Activated T-helper 1 cell treated with anti-CD3 and anti-CD28 coated beads, Interleukin-12 subunit alpha, Interleukin-12 subunit beta, Interleukin-2, Interleukin-4 antibody, amounts not matched to agents 30 ng/mL and 10 ng/mL and 1 ng/mL, durations not matched to agents 14 hours and 24 hours and 36 hours (primary cell): ENCODE measurements at regions not wholly inside any gene's neighbourhood (a gene's known extent, or its start where the extent isn't known, plus 50 kb on each side); places are given as distances from the start of the nearest gene placed in this dataset.

Experiments
- DNase-seq: peaks from one replicate; pipeline ENCODE4 v3.0.0; 2021; ENCODE audit warnings: low spot score
- H3K27ac Mint-ChIP-seq: one replicate; pipeline ENCODE4 v1.8.0; 2021; ENCODE audit warnings: mild to moderate bottlenecking, mixed read lengths
- H3K27me3 Mint-ChIP-seq: one replicate; pipeline ENCODE4 v1.8.0; 2022; ENCODE audit warnings: mild to moderate bottlenecking, moderate library complexity, mixed read lengths; ENCODE audit not compliant: insufficient read depth
- H3K36me3 Mint-ChIP-seq: one replicate; pipeline ENCODE4 v1.8.0; 2021; ENCODE audit warnings: low read depth, mixed read lengths
- H3K4me1 Mint-ChIP-seq: one replicate; pipeline ENCODE4 v1.8.0; 2021; ENCODE audit warnings: low read depth, mixed read lengths
- H3K4me3 Mint-ChIP-seq: one replicate; pipeline ENCODE4 v1.8.0; 2021; ENCODE audit warnings: mild to moderate bottlenecking, moderate library complexity, mixed read lengths
- H3K9me3 Mint-ChIP-seq: one replicate; pipeline ENCODE4 v1.8.0; 2021; ENCODE audit warnings: mixed read lengths
- intact Hi-C: fragments of 100-400 bp; cut with micrococcal nuclease; formaldehyde crosslinking; loops from one replicate; pipeline ENCODE4 v1.15.1; 2024

DNA sequence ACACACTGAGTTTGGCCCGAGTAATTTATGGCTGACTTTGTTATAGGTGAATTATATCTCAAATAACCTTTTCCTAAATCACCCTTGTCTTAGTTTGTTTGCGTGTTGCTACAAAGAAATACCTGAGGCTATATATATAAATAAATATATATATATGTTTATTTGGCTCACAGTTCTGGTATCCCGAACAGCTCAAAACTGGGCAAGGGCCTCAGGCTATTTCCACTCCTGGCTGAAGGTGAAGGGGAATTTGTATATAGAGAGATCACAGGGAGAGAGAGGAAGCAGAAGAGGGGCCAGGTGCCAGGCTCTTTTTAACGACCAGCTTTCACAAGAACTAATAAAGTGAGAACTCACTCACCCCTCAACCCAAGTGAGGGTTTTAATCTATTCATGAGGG lies 159.9 kb upstream of the STARD13 start:
- Mint-ChIP-seq H3K27ac (no peak overlapping the region), H3K36me3 (no peaks in the 10 kb centered on the region), H3K9me3 (no peaks in the 10 kb centered on the region), H3K4me1 (no peaks in the 10 kb centered on the region), H3K27me3 (peaks cover 3% of the 10 kb centered on the region), H3K4me3 (no peak overlapping the region)
- no peak for DNase-seq
- intact Hi-C loops: no loop called here

GRCh38 chr13:33446821-33447725 lies 161.5 kb upstream of the STARD13 start:
- Mint-ChIP-seq H3K9me3 (no peaks in the 10 kb centered on the region), H3K4me1 (no peaks in the 10 kb centered on the region), H3K27ac (no peak overlapping the region), H3K27me3 (peaks cover 5% of the 10 kb centered on the region), H3K4me3 (no peak overlapping the region), H3K36me3 (no peaks in the 10 kb centered on the region)
- DNase-seq: no peak
- intact Hi-C loops: no loop called here

- H3K36me3 Mint-ChIP-seq: no peaks in the 10 kb centered on the region
- H3K27ac Mint-ChIP-seq: no peak overlapping the region
- H3K27me3 Mint-ChIP-seq: peaks cover 5% of the 10 kb centered on the region
- no peak overlapping the region for H3K4me3 Mint-ChIP-seq
- intact Hi-C loops: no loop called here
- DNase-seq: no peak
- H3K4me1 Mint-ChIP-seq: no peaks in the 10 kb centered on the region
- H3K9me3 Mint-ChIP-seq: no peaks in the 10 kb centered on the region
Measured at GRCh38 chr13:33448889-33449288, 163.3 kb upstream of the STARD13 start.

DNA sequence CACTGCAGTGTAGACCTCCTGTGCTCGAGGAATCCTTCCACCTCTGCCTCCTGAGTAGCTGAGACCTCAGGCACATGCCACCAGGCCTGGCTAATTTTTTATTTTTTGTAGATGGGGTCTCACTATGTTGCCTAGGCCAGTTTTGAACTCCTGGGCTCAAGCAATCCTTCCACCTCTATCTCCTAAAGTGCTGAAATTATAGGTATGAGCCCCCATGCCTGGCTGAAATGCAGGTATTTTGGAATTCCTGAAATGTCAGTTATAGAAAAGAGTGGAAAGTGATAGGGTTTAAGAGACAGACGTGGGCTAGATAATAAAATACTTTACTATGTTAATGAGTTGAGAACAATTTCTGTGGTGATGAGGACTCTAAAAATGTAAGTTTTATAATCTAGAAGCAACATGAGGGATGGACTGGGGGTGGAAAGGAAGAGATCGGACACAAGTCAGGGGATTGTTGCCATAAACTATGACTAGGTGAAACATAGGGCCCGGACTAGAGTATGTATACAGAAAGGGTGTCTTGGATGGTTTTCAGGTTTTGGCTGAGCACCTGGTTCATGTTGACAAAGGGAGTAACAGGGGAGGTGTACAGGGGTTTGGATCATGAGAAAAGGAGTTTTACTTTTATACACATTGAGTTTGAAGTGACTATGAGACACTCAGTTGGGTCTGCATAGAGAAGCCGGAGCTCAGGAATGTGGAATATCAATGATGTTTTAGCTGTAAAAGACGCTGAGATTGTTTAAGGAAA lies 165.6 kb upstream of the STARD13 start:
- intact Hi-C loops: no loop called here
- no peak overlapping the region for H3K4me3 Mint-ChIP-seq
- no peaks in the 10 kb centered on the region for H3K4me1 Mint-ChIP-seq
- H3K36me3 Mint-ChIP-seq: no peaks in the 10 kb centered on the region
- no peak overlapping the region for H3K27ac Mint-ChIP-seq
- peaks cover 4% of the 10 kb centered on the region for H3K27me3 Mint-ChIP-seq
- no peak for DNase-seq
- H3K9me3 Mint-ChIP-seq: no peaks in the 10 kb centered on the region

DNA sequence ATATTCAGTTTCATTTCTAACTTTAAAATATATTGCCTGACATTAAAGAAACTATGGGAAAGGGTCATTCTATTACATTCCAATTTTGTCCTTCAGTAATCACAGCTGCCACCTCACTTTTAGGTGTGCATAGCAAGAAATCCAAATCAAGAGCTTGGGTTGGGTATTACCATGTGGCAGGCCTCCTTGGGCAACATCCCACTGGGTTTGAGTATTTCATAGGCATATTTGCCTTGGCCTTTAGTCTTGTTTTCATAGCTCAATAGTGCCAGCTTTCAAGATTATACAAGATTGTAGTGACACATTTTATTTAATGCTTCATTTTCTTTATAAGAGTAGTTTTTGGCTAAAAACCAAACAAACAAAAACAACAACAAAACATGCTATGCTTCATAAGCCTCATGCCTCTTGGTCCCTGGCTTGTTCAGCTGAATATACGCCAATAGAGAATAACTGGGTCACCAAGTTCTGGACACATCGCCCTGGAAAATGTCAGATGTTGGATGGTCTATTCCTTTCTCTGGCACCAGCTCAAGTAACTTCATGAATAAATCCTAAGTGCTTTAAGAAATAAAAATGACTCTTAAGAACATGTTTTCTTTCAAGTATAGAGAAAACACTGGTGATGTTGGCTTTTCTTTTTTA lies 167.4 kb upstream of the STARD13 start:
- no peaks in the 10 kb centered on the region for H3K4me1 Mint-ChIP-seq
- no peak for DNase-seq
- H3K27me3 Mint-ChIP-seq: peaks cover 8% of the 10 kb centered on the region
- intact Hi-C loops: no loop called here
- H3K36me3 Mint-ChIP-seq: no peaks in the 10 kb centered on the region
- no peak overlapping the region for H3K4me3 Mint-ChIP-seq
- no peaks in the 10 kb centered on the region for H3K9me3 Mint-ChIP-seq
- no peak overlapping the region for H3K27ac Mint-ChIP-seq

DNA sequence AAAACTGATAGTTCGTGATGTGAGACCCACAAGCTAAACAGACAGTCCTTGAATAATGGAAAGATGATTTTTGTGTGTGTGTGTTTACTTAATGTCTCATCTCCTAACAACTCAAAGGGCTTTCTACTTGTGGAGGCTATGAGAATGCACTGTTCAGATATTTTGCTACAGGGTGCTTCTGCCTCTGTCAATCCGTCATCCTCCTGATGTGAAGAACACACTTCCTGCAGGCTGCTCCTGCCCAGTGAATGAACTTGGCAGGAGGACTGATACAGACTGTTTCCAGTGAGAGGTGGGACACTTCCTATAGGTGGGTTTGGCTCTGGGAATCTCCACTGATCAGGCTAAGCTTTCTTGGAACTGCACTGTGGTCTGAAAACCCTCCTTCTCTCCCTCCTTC lies 168.4 kb upstream of the STARD13 start:
- no peak for DNase-seq
- no peaks in the 10 kb centered on the region for H3K4me1 Mint-ChIP-seq
- H3K27me3 Mint-ChIP-seq: peaks cover 8% of the 10 kb centered on the region
- no peak overlapping the region for H3K27ac Mint-ChIP-seq
- H3K4me3 Mint-ChIP-seq: no peak overlapping the region
- intact Hi-C loops: no loop called here
- no peaks in the 10 kb centered on the region for H3K9me3 Mint-ChIP-seq
- H3K36me3 Mint-ChIP-seq: no peaks in the 10 kb centered on the region

GRCh38 chr13:33454844-33455705 lies 169.5 kb upstream of the STARD13 start:
- Mint-ChIP-seq H3K36me3 (no peaks in the 10 kb centered on the region), H3K27ac (no peak overlapping the region), H3K4me3 (no peak overlapping the region), H3K9me3 (no peaks in the 10 kb centered on the region), H3K4me1 (no peaks in the 10 kb centered on the region), H3K27me3 (peaks cover 6% of the 10 kb centered on the region)
- intact Hi-C loops: no loop called here
- no peak for DNase-seq

GRCh38 chr13:33459702-33460101 lies 174.1 kb upstream of the STARD13 start:
- Mint-ChIP-seq H3K9me3 (no peaks in the 10 kb centered on the region), H3K27me3 (peaks cover 4% of the 10 kb centered on the region), H3K4me3 (no peak overlapping the region), H3K36me3 (no peaks in the 10 kb centered on the region), H3K4me1 (no peaks in the 10 kb centered on the region), H3K27ac (no peak overlapping the region)
- intact Hi-C loops: no loop called here
- no peak for DNase-seq

- no peak for DNase-seq
- H3K36me3 Mint-ChIP-seq: peaks cover 2% of the 10 kb centered on the region
- H3K9me3 Mint-ChIP-seq: no peaks in the 10 kb centered on the region
- H3K27ac Mint-ChIP-seq: no peak overlapping the region
- H3K4me1 Mint-ChIP-seq: no peaks in the 10 kb centered on the region
- H3K4me3 Mint-ChIP-seq: no peak overlapping the region
- intact Hi-C loops: no loop called here
- no peaks in the 10 kb centered on the region for H3K27me3 Mint-ChIP-seq
Measured at GRCh38 chr13:33462109-33462508, 176.6 kb upstream of the STARD13 start.

GRCh38 chr13:33464345-33464744 lies 178.8 kb upstream of the STARD13 start:
- no peak for DNase-seq
- Mint-ChIP-seq H3K4me3 (no peak overlapping the region), H3K27ac (no peak overlapping the region)

GRCh38 chr13:33466262-33466661 lies 180.7 kb upstream of the STARD13 start:
- H3K9me3 Mint-ChIP-seq: no peaks in the 10 kb centered on the region
- no peaks in the 10 kb centered on the region for H3K27me3 Mint-ChIP-seq
- peaks cover 2% of the 10 kb centered on the region for H3K36me3 Mint-ChIP-seq
- intact Hi-C loops: no loop called here
- H3K4me3 Mint-ChIP-seq: no peak overlapping the region
- H3K4me1 Mint-ChIP-seq: no peaks in the 10 kb centered on the region
- DNase-seq: no peak
- H3K27ac Mint-ChIP-seq: no peak overlapping the region

More at GRCh38 chr13:33464345-33464744, 178.8 kb upstream of the STARD13 start:
- Mint-ChIP-seq H3K4me1 (no peaks in the 10 kb centered on the region), H3K27me3 (no peaks in the 10 kb centered on the region), H3K36me3 (peaks cover 2% of the 10 kb centered on the region), H3K9me3 (no peaks in the 10 kb centered on the region)
- intact Hi-C loops: no loop called here

GRCh38 chr13:33467556-33467955 lies 182.0 kb upstream of the STARD13 start:
- no peak overlapping the region for H3K27ac Mint-ChIP-seq
- intact Hi-C loops: no loop called here
- H3K9me3 Mint-ChIP-seq: no peaks in the 10 kb centered on the region
- no peak overlapping the region for H3K4me3 Mint-ChIP-seq
- H3K27me3 Mint-ChIP-seq: no peaks in the 10 kb centered on the region
- DNase-seq: no peak
- no peaks in the 10 kb centered on the region for H3K4me1 Mint-ChIP-seq
- H3K36me3 Mint-ChIP-seq: peaks cover 2% of the 10 kb centered on the region
